ENCODE measurements at regions not wholly inside any gene's neighbourhood (a gene's known extent, or its start where the extent isn't known, plus 50 kb on each side); places are given as distances from the start of the nearest gene placed in this dataset.

GRCh38 chr3:115549071-115549470, 74.2 kb upstream of the GAP43 start:
- H3K9me3 ChIP-seq (ENCODE audit: low read length) = no peaks in the 10 kb centered on the region
- H3K36me3 ChIP-seq (replicated peaks in 1 of 2; ENCODE audit: control insufficient read depth in 1 of 2, insufficient read depth in 2 of 2, low read length in 2 of 2) = no peaks in the 10 kb centered on the region
- ChIA-PET CTCF (ENCODE audit: low intra/inter-chr PET ratio, low total read pairs) (no interaction called here), POLR2A (no interaction called here)
- intact Hi-C loops (cut with micrococcal nuclease; ENCODE audit: unreplicated experiment) (no loop called here), in situ Hi-C loops (cut with HindIII; ENCODE audit: extremely low pct_ligation_motif_present, low pct_unique_long_range_greater_than_20kb) (no loop called here)
- FAIRE-seq (no peak), ATAC-seq (no peak), DNase-seq (ENCODE audit: low spot score) (no peak)
- H2AFZ ChIP-seq (ENCODE audit: low read length) = no peak overlapping the region
- no peak overlapping the region for H3K4me3 ChIP-seq (replicated peaks in 1 of 3; ENCODE audit: insufficient read depth in 1 of 3, low read depth in 2 of 3, low read length in 3 of 3)
- H3K4me1 ChIP-seq (ENCODE audit: insufficient read depth, low read length) = peaks cover 8% of the 10 kb centered on the region
- TF ChIP-seq ARNT2 (CRISPR knock-in tag; IDR thresholded peaks at IDR 0.05; ENCODE audit: low read depth) = no peak
- TF ChIP-seq NFKB2 (CRISPR knock-in tag; IDR thresholded peaks at IDR 0.05; ENCODE audit: borderline replicate concordance) = no peak
- TF ChIP-seq GPBP1L1 (CRISPR knock-in tag; IDR thresholded peaks at IDR 0.05) = no peak
- WGBS (ENCODE audit: low lambda C conversion rate) = 23% methylated on average over 2 of the region's 2 CpGs
- no peak overlapping the region for H3K27ac ChIP-seq (ENCODE audit: extremely low read length, insufficient read depth, low read length)
- no peaks in the 10 kb centered on the region for H4K20me1 ChIP-seq (ENCODE audit: insufficient read depth, low read length)
- no TSS peak for BruUV-seq (replicated peaks)
- H3K79me2 ChIP-seq (ENCODE audit: insufficient read depth, low read length) = no peaks in the 10 kb centered on the region
- H3K9ac ChIP-seq (ENCODE audit: insufficient read depth, low read depth, low read length) = no peak overlapping the region
- no peaks in the 10 kb centered on the region for H3K27me3 ChIP-seq (ENCODE audit: control insufficient read depth in 1 of 2, insufficient read depth in 2 of 2, low read length in 2 of 2)
- no peak overlapping the region for H3K4me2 ChIP-seq (ENCODE audit: low read depth, low read length)

- no peak overlapping the region for H2AFZ ChIP-seq (ENCODE audit: low read length)
- in situ Hi-C loops (cut with HindIII; ENCODE audit: extremely low pct_ligation_motif_present, low pct_unique_long_range_greater_than_20kb) (no loop called here), intact Hi-C loops (cut with micrococcal nuclease; ENCODE audit: unreplicated experiment) (no loop called here)
- WGBS (ENCODE audit: low lambda C conversion rate) = 0% methylated on average over 1 of the region's 1 CpG
- no TSS peak for BruUV-seq (replicated peaks)
- no peaks in the 10 kb centered on the region for H3K27me3 ChIP-seq (ENCODE audit: control insufficient read depth in 1 of 2, insufficient read depth in 2 of 2, low read length in 2 of 2)
- no peak overlapping the region for H3K27ac ChIP-seq (ENCODE audit: extremely low read length, insufficient read depth, low read length)
- no peaks in the 10 kb centered on the region for H3K9me3 ChIP-seq (ENCODE audit: low read length)
- peak; percentile 7 for DNase-seq (ENCODE audit: low spot score)
- no peaks in the 10 kb centered on the region for H4K20me1 ChIP-seq (ENCODE audit: insufficient read depth, low read length)
- peak; percentile 34 for FAIRE-seq
- no peak; the same call in 2 of the 3 replicates for ATAC-seq
- H3K4me3 ChIP-seq (replicated peaks in 1 of 3; ENCODE audit: insufficient read depth in 1 of 3, low read depth in 2 of 3, low read length in 3 of 3) = no peak overlapping the region
- CTCF ChIA-PET (ENCODE audit: low intra/inter-chr PET ratio, low total read pairs) = no interaction called here
- no peak overlapping the region; the same call in 1 of the 2 replicates for H3K4me2 ChIP-seq (ENCODE audit: low read depth, low read length)
- peaks cover 8% of the 10 kb centered on the region for H3K4me1 ChIP-seq (ENCODE audit: insufficient read depth, low read length)
- no peak overlapping the region for H3K9ac ChIP-seq (ENCODE audit: insufficient read depth, low read depth, low read length)
- no peaks in the 10 kb centered on the region for H3K79me2 ChIP-seq (ENCODE audit: insufficient read depth, low read length)
- POLR2A ChIA-PET = no interaction called here
- H3K36me3 ChIP-seq (replicated peaks in 1 of 2; ENCODE audit: control insufficient read depth in 1 of 2, insufficient read depth in 2 of 2, low read length in 2 of 2) = no peaks in the 10 kb centered on the region
- no peak for TF ChIP-seq NR2F6 (IDR thresholded peaks at IDR 0.05)
- 0 out of 2 replicates have a peak, but pooled peaks have one; percentile 34 for TF ChIP-seq NR2F6 (CRISPR knock-in tag; IDR thresholded peaks at IDR 0.05)
- TF ChIP-seq ZFP37 (CRISPR knock-in tag; IDR thresholded peaks at IDR 0.05; ENCODE audit: borderline replicate concordance) = no peak
- no peak for TF ChIP-seq GATAD2A (CRISPR knock-in tag; IDR thresholded peaks at IDR 0.05)
- no peak for TF ChIP-seq GABPA (IDR thresholded peaks at IDR 0.05; ENCODE audit: low read depth, low read length)
- 0 out of 2 replicates have a peak, but pooled peaks have one; percentile 25 for TF ChIP-seq GABPA (CRISPR knock-in tag; IDR thresholded peaks at IDR 0.05; ENCODE audit: low read depth)
- no peak for TF ChIP-seq SPEN (CRISPR knock-in tag; IDR thresholded peaks at IDR 0.05; ENCODE audit: low read depth)
- TF ChIP-seq POLR2A (IDR thresholded peaks at IDR 0.05; ENCODE audit: insufficient read depth in 1 of 2, low read depth in 2 of 2, low read length in 2 of 2) = no peak
- TF ChIP-seq NR2F1 (CRISPR knock-in tag; IDR thresholded peaks at IDR 0.05) = peak in 1 of 2 experiments; percentile 64; a peak in 2 of 4 replicates
- TF ChIP-seq SP5 (CRISPR knock-in tag; IDR thresholded peaks at IDR 0.05; ENCODE audit: borderline replicate concordance, low read depth) = no peak
- TF ChIP-seq ISL2 (CRISPR knock-in tag; IDR thresholded peaks at IDR 0.05) = no peak
- TF ChIP-seq ZBTB10 (CRISPR knock-in tag; IDR thresholded peaks at IDR 0.05; ENCODE audit: borderline replicate concordance) = no peak
- no peak for TF ChIP-seq ARHGAP35 (CRISPR knock-in tag; IDR thresholded peaks at IDR 0.05; ENCODE audit: borderline replicate concordance)
These were observed 73.0 kb upstream of the GAP43 start for GRCh38 chr3:115550285-115550761.

Data from HepG2 (cell line).